ENCODE measurements at regions not wholly inside any gene's neighbourhood (a gene's known extent, or its start where the extent isn't known, plus 50 kb on each side); places are given as distances from the start of the nearest gene placed in this dataset.

DNA sequence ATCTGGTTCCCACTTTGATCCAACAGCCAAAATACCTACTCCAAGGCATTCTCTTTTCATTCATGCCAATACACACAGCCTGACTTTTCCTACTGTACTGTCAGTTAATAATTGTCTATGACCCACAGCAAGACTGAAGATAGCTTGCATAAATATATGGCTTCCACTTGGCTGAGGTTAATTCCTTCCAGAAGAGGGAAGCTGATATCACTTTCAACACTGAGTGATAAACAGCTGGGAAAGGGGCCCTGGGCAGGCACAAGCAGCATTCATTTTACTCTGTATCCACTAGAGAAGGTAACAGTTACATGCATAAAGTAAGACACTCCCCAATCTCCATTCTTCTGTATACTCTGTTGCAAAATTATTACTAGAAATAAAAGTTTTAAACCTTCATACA, 200.2 kb upstream of the UGT8 start:
- TF ChIP-seq POLR2AphosphoS5 (IDR thresholded peaks at IDR 0.05; ENCODE audit: low read depth, low read length) (no peak), POLR2A (IDR thresholded peaks at IDR 0.05; ENCODE audit: low read depth, low read length) (no peak), TAF1 (IDR thresholded peaks at IDR 0.05; ENCODE audit: borderline replicate concordance, low read depth, low read length) (no peak)
